Fibroblast of lung (primary cell): ENCODE measurements at regions not wholly inside any gene's neighbourhood (a gene's known extent, or its start where the extent isn't known, plus 50 kb on each side); places are given as distances from the start of the nearest gene placed in this dataset.
"Not testable (repeated sequence)": the region's sequence is repeated elsewhere in the genome, so short reads cannot be mapped to it uniquely, and the experiment has no call there.

Experiments
- EZH2 ChIP-seq: IDR thresholded peaks from 2 replicates; pipeline ENCODE4 v1.5.1; 2012; ENCODE audit warnings: low read length, control low read depth, mild to moderate bottlenecking; ENCODE audit errors: missing control alignments
- TF ChIP-seq, protein P1 (sequence below), 2 donors: IDR thresholded peaks in 1 of 2; conservative IDR thresholded peaks in 1 of 2; 1 replicate in 1 of 2; 2 replicates in 1 of 2; pipeline ENCODE4 v1.5.1; 2011 to 2012; ENCODE audit warnings: low read length in 2 of 2, control low read depth in 1 of 2, inconsistent platforms in 1 of 2, low read depth in 1 of 2, mild to moderate bottlenecking in 1 of 2

GRCh38 chr17:6934544-6934943 lies 61.3 kb upstream of the ALOX12 start:
- TF ChIP-seq, protein P1, sequence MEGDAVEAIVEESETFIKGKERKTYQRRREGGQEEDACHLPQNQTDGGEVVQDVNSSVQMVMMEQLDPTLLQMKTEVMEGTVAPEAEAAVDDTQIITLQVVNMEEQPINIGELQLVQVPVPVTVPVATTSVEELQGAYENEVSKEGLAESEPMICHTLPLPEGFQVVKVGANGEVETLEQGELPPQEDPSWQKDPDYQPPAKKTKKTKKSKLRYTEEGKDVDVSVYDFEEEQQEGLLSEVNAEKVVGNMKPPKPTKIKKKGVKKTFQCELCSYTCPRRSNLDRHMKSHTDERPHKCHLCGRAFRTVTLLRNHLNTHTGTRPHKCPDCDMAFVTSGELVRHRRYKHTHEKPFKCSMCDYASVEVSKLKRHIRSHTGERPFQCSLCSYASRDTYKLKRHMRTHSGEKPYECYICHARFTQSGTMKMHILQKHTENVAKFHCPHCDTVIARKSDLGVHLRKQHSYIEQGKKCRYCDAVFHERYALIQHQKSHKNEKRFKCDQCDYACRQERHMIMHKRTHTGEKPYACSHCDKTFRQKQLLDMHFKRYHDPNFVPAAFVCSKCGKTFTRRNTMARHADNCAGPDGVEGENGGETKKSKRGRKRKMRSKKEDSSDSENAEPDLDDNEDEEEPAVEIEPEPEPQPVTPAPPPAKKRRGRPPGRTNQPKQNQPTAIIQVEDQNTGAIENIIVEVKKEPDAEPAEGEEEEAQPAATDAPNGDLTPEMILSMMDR (conservative IDR thresholded peaks at IDR 0.05 in 1 of 2, IDR thresholded peaks at IDR 0.05 in 1 of 2; ENCODE audit: low read depth in 1 of 2, low read length in 2 of 2): not testable (repeated sequence)
- not testable (repeated sequence) for TF ChIP-seq EZH2
